ENCODE measurements at regions not wholly inside any gene's neighbourhood (a gene's known extent, or its start where the extent isn't known, plus 50 kb on each side); places are given as distances from the start of the nearest gene placed in this dataset.
"Not testable (repeated sequence)": the region's sequence is repeated elsewhere in the genome, so short reads cannot be mapped to it uniquely, and the experiment has no call there.

DNA sequence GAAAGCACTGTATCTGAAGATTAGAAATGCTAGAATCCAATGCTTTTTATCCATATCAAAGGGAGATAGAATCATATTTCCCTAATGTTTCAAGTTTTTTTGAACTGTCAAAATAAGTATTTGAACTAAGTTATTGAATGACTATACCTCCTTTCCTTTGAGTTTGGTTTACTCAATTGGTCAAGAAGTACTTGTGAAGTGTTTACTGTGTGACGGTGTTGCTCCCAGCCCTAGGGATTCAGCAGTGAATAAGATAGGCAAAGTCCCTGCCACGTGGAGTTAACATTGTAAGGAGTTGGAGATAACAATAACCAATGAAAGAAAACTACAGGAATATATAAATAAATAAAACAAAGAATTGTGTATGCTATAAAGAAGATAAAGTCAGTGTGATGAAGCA is 535.9 kb downstream of the FRK start:
- Histone ChIP-seq H3K9ac (ENCODE audit: insufficient read depth in 1 of 2, low read depth in 2 of 2, low read length in 2 of 2) (no peak overlapping the region), H3K79me2 (ENCODE audit: control insufficient read depth, insufficient read depth, low read length) (no peaks in the 10 kb centered on the region), H3K9me3 (replicated peaks; ENCODE audit: control insufficient read depth, insufficient read depth, low read depth, low read length) (no peaks in the 10 kb centered on the region), H3K36me3 (ENCODE audit: control insufficient read depth, insufficient read depth, low read length) (no peaks in the 10 kb centered on the region), H3K4me3 (no peak overlapping the region), H4K20me1 (replicated peaks; ENCODE audit: control insufficient read depth, insufficient read depth, low read length) (no peaks in the 10 kb centered on the region), H3K4me1 (replicated peaks in 1 of 2; ENCODE audit: control insufficient read depth in 2 of 2, insufficient read depth in 2 of 2, low read length in 2 of 2) (no peaks in the 10 kb centered on the region), H3K27ac (ENCODE audit: extremely low read depth, low read depth, low read length) (no peak overlapping the region), H3K27me3 (ENCODE audit: control insufficient read depth in 2 of 2, insufficient read depth in 2 of 2, low read length in 2 of 2) (no peaks in the 10 kb centered on the region), H2AFZ (ENCODE audit: low read depth, low read length) (no peak overlapping the region), H3K4me2 (ENCODE audit: insufficient read depth, low read length) (no peak overlapping the region), H3K9me1 (ENCODE audit: control insufficient read depth, insufficient read depth, low read length) (no peaks in the 10 kb centered on the region)
- TF ChIP-seq, protein P1, sequence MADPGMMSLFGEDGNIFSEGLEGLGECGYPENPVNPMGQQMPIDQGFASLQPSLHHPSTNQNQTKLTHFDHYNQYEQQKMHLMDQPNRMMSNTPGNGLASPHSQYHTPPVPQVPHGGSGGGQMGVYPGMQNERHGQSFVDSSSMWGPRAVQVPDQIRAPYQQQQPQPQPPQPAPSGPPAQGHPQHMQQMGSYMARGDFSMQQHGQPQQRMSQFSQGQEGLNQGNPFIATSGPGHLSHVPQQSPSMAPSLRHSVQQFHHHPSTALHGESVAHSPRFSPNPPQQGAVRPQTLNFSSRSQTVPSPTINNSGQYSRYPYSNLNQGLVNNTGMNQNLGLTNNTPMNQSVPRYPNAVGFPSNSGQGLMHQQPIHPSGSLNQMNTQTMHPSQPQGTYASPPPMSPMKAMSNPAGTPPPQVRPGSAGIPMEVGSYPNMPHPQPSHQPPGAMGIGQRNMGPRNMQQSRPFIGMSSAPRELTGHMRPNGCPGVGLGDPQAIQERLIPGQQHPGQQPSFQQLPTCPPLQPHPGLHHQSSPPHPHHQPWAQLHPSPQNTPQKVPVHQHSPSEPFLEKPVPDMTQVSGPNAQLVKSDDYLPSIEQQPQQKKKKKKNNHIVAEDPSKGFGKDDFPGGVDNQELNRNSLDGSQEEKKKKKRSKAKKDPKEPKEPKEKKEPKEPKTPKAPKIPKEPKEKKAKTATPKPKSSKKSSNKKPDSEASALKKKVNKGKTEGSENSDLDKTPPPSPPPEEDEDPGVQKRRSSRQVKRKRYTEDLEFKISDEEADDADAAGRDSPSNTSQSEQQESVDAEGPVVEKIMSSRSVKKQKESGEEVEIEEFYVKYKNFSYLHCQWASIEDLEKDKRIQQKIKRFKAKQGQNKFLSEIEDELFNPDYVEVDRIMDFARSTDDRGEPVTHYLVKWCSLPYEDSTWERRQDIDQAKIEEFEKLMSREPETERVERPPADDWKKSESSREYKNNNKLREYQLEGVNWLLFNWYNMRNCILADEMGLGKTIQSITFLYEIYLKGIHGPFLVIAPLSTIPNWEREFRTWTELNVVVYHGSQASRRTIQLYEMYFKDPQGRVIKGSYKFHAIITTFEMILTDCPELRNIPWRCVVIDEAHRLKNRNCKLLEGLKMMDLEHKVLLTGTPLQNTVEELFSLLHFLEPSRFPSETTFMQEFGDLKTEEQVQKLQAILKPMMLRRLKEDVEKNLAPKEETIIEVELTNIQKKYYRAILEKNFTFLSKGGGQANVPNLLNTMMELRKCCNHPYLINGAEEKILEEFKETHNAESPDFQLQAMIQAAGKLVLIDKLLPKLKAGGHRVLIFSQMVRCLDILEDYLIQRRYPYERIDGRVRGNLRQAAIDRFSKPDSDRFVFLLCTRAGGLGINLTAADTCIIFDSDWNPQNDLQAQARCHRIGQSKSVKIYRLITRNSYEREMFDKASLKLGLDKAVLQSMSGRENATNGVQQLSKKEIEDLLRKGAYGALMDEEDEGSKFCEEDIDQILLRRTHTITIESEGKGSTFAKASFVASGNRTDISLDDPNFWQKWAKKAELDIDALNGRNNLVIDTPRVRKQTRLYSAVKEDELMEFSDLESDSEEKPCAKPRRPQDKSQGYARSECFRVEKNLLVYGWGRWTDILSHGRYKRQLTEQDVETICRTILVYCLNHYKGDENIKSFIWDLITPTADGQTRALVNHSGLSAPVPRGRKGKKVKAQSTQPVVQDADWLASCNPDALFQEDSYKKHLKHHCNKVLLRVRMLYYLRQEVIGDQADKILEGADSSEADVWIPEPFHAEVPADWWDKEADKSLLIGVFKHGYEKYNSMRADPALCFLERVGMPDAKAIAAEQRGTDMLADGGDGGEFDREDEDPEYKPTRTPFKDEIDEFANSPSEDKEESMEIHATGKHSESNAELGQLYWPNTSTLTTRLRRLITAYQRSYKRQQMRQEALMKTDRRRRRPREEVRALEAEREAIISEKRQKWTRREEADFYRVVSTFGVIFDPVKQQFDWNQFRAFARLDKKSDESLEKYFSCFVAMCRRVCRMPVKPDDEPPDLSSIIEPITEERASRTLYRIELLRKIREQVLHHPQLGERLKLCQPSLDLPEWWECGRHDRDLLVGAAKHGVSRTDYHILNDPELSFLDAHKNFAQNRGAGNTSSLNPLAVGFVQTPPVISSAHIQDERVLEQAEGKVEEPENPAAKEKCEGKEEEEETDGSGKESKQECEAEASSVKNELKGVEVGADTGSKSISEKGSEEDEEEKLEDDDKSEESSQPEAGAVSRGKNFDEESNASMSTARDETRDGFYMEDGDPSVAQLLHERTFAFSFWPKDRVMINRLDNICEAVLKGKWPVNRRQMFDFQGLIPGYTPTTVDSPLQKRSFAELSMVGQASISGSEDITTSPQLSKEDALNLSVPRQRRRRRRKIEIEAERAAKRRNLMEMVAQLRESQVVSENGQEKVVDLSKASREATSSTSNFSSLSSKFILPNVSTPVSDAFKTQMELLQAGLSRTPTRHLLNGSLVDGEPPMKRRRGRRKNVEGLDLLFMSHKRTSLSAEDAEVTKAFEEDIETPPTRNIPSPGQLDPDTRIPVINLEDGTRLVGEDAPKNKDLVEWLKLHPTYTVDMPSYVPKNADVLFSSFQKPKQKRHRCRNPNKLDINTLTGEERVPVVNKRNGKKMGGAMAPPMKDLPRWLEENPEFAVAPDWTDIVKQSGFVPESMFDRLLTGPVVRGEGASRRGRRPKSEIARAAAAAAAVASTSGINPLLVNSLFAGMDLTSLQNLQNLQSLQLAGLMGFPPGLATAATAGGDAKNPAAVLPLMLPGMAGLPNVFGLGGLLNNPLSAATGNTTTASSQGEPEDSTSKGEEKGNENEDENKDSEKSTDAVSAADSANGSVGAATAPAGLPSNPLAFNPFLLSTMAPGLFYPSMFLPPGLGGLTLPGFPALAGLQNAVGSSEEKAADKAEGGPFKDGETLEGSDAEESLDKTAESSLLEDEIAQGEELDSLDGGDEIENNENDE (IDR thresholded peaks at IDR 0.05; ENCODE audit: low read depth, low read length) = no peak
- TF ChIP-seq TAF1 (IDR thresholded peaks at IDR 0.05; ENCODE audit: control insufficient read depth, extremely low read depth, insufficient read depth, low read length, severe bottlenecking) (no peak), MCM5 (IDR thresholded peaks at IDR 0.05; ENCODE audit: low read depth) (no peak)
- POLR2A ChIA-PET = no interaction called here
- no peak for ATAC-seq
- intact Hi-C loops (cut with micrococcal nuclease) = no loop called here
- no peak for DNase-seq (ENCODE audit: extremely low read depth in 1 of 4, low spot score in 3 of 4)
- WGBS (ENCODE audit: insufficient coverage, low coverage, missing lambda C conversion rate) = 0% methylated on average over 2 of the region's 2 CpGs
- in situ Hi-C loops (cut with MboI) = no loop called here
- CTCF ChIA-PET (ENCODE audit: low intra/inter-chr PET ratio) = no interaction called here
- FAIRE-seq = no peak
- BruUV-seq (replicated peaks) = no TSS peak

DNA sequence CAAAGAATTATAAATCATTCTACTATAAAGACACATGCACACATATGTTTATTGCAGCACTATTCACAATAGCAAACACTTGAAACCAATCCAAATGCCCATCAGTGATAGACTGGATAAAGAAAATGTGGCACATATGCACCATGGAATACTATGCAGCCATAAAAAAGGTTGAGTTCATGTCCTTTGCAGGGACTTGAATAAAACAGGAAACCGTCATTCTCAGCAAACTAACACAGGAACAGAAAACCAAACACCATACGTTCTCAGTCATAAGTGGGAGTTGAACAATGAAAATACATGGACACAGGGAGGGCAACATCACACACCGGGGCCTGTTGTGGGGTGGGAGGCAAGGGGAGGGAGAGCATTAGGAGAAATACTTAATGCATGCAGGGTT is 538.9 kb downstream of the FRK start:
- H3K9me3 ChIP-seq (replicated peaks; ENCODE audit: control insufficient read depth, insufficient read depth, low read depth, low read length); H3K4me3 ChIP-seq; POLR2A ChIA-PET; FAIRE-seq; DNase-seq (ENCODE audit: extremely low read depth in 1 of 4, low spot score in 3 of 4); CTCF ChIA-PET (ENCODE audit: low intra/inter-chr PET ratio); H3K4me1 ChIP-seq (replicated peaks in 1 of 2; ENCODE audit: control insufficient read depth in 2 of 2, insufficient read depth in 2 of 2, low read length in 2 of 2); intact Hi-C loops (cut with micrococcal nuclease); H3K79me2 ChIP-seq (ENCODE audit: control insufficient read depth, insufficient read depth, low read length); H3K27me3 ChIP-seq (ENCODE audit: control insufficient read depth in 2 of 2, insufficient read depth in 2 of 2, low read length in 2 of 2); H3K4me2 ChIP-seq (ENCODE audit: insufficient read depth, low read length); in situ Hi-C loops (cut with MboI); H4K20me1 ChIP-seq (replicated peaks; ENCODE audit: control insufficient read depth, insufficient read depth, low read length); H3K36me3 ChIP-seq (ENCODE audit: control insufficient read depth, insufficient read depth, low read length); ATAC-seq; H2AFZ ChIP-seq (ENCODE audit: low read depth, low read length); BruUV-seq (replicated peaks); H3K27ac ChIP-seq (ENCODE audit: extremely low read depth, low read depth, low read length); H3K9me1 ChIP-seq (ENCODE audit: control insufficient read depth, insufficient read depth, low read length); H3K9ac ChIP-seq (ENCODE audit: insufficient read depth in 1 of 2, low read depth in 2 of 2, low read length in 2 of 2): not testable (repeated sequence)
- 8% methylated on average over 3 of the region's 3 CpGs for WGBS (ENCODE audit: insufficient coverage, low coverage, missing lambda C conversion rate)

All from K562 (cell line).